GM19240 (cell line): ENCODE measurements at regions not wholly inside any gene's neighbourhood (a gene's known extent, or its start where the extent isn't known, plus 50 kb on each side); places are given as distances from the start of the nearest gene placed in this dataset.

Experiments
- DNase-seq: peaks from one replicate; pipeline ENCODE4 v3.0.0; 2011; ENCODE audit warnings: low spot score; ENCODE audit not compliant: insufficient read length

DNA sequence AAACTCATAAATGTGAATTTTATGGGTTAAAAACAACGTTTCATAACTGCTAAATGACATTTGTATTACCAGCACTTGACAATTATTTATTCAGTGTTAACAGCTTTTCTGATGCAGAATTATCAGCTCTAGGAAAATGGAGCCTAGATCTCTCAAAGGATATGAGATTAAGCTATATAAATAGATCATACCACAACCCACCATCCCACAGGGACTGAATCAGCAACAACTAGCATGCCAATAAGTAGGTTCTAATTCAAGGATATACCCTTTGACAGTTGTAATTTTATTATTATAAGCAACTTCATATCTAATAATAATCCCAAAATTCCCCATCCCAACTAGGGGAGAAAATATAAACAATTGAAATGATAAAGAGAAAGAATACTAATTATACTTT lies 275.4 kb upstream of the RGS18 start:
- no peak for DNase-seq

DNA sequence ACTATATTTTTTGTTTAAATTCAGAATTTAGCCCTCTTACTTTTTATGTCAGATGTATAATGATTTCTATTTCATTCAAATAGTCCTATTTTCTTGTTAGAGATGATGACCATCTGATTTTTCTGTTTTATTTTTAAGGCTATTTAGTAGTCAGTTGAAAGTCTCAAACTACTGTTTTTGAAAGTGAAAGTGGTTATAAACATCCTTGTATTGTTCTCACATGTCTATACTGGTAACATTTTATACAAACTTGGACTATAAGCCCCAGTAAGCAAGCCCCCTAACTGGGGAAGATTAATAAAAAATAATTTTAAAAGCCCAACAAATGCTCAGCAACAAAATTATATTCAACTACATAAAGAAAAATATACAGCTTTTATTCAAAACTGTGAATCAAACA lies 271.3 kb upstream of the RGS18 start:
- DNase-seq, result no peak

DNA sequence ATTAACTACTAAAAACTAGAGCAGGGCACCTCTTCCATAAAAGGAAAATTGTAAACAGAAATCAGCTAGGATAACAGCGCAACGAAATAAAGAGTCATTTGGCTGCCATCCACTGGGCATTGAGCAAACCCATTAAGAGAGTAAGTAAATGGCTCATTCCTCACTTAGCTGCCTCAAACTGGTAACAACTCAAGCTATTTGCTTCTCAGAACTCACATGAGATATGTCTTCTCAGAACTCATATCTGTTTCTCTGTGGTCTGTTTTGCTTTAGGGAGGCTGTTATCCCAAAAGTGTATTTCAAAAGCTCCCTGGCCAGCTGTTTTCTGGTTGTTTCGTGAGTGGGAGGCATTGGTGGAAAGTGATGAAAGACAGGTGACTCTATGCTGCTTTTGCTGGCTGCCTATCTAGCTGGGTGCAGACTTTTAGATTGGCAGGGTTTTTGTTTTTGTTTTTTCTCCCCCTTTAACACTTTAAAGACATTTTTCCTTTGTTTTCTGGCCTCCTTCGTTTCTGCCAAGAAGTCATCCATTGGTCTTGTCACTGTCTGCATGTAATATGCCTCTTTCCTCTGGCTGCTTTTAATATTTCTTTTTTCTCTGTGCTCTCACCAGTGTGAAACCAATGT lies 269.2 kb upstream of the RGS18 start:
- no peak for DNase-seq

- DNase-seq, result no peak
These were observed 268.6 kb upstream of the RGS18 start for GRCh38 chr1:191889623-191890003.

DNA sequence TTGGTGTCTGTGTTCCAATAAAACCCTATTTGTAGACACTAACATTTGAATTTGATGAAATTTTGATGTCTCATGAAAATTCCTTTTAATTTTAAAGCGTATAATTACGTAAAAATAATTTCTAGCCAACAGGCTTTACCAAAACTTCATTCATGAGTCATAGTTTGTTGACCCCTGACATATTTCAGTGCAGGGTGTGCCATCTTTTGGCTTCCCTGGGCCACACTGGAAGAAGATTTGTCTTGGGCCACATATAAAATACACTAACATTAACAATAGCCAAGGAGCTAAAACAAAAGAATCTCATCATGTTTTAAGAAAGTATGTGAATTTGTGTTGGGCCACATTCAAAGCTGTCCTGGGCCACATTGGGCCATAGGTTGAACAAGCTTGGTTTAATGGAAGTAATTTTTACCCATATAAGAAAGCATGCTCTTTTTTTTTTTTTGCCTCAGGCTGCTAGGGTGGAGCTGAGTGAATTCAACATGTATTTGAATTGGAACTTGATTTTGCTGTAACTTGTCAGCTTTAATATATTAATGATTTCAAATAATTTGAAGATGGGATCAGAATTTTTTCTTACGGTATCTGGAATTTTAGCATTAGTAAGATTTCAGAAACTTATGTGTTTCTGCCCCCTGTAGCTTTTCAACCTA lies 267.7 kb upstream of the RGS18 start:
- DNase-seq, result no peak

GRCh38 chr1:191892716-191893115 lies 265.5 kb upstream of the RGS18 start:
- no peak for DNase-seq

DNA sequence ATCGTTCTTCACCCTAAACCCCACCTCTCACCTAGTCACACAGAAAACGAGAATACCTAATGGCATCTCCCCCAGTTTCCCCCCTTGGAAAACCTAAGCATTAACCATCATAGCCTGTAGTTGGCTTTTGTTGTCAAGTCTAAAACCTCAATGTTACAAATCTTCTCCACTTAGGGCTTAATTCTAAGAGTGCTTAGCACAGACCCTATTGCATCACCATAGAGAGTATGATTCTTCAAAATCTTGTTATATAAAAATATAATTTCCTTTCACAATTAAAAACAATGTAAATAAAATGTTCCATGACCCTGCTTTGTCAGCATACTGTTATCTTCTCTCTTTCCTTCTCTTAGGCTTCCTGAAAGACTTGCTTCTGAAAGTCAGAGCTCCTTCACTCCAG lies 263.2 kb upstream of the RGS18 start:
- DNase-seq, result no peak

- DNase-seq, result no peak
These were observed 262.7 kb upstream of the RGS18 start for GRCh38 chr1:191895462-191896058.

DNA sequence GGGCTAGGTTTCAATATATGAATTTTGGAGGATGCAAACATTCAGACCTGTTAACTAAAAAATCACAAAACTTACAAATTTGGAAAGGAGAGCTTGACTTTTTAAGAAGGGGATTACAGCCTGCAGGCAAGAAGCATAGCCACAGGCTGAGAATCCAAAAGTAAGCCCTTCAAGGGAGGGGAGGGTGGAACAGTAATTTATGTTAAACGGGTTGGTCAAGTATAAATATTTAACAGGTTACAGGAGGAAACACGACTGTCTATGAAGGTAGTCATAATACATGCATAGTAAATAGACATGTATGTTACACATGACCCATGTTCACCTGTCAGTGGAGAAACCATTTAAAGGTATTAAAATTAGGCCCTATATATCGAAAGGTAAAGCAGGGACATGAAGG lies 261.1 kb upstream of the RGS18 start:
- DNase-seq, result no peak

GRCh38 chr1:191901651-191902050 lies 256.6 kb upstream of the RGS18 start:
- DNase-seq, result no peak

DNA sequence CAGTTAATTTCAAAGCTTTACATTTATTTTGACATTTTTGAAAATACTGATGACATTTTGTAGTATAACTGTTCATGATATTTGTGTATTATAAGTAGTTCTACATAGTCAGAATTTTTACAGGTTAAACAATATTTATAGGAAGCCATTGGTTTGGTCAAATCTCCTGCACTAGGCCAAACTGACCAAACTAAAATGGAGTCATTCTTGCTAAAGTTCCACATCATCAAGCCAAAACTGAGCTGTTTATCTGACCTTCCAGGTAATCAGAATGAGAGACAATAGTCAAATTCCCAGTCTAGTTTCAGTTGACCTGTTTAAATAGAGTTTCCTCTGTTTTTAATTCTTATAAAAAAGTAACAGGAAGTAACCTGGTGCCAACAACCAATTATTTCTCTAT lies 253.3 kb upstream of the RGS18 start:
- no peak for DNase-seq

DNA sequence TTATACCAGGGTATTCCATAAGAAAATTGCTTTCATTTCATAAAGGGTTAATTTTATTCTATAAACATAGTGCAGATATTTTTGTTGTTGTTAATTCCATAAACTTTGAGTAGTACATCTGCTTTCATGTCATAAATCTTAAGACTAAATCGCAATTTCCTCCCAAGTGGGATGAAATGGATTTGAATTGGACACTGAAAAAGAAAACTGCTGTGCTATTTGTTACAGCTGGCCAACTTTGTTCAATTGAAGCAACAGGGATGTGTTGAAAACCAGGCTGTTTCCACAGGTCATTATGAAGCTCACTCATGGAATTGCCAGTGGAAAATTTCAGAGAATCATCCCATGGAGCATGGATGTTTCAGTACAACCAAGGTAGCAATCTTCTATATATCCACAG lies 252.5 kb upstream of the RGS18 start:
- no peak for DNase-seq

- DNase-seq, result no peak
These were observed 251.1 kb upstream of the RGS18 start for GRCh38 chr1:191907121-191907520.

DNA sequence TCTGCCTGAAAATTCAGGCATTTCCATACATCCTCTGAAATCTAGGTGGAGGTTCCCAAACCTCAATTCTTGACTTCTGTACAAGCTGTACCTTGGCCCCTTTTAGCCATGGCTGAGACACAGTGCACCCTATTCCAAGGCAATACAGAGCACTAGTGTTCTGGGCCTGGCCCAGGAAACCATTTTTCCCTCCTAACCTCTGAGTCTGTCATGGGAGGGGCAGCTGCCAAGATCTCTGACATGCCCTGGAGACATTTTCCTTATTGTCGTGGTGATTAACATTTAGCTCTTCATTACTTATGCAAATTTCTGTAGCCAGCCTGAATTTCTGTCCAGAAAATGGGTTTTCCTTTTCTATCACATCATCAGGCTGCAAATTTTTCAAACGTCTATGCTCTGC lies 248.0 kb upstream of the RGS18 start:
- DNase-seq, result no peak

DNA sequence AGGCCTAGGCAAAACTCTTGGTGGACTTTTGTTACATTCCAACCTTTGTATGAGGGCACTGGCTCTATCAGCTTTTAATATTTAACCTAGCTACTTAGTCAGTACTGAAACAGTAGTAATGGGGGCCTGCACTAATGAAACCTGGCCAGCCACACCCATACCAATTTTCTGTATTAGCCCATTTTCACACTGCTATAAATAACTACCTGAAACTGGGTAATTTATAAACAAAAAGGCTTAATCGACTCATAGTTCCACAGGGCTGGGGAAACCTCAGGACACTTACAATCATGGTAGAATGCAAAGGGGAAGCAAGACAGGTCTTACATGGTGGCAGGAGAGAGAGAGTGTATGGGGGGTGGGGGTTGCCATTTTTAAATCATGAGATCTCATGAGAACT lies 245.7 kb upstream of the RGS18 start:
- no peak for DNase-seq

DNA sequence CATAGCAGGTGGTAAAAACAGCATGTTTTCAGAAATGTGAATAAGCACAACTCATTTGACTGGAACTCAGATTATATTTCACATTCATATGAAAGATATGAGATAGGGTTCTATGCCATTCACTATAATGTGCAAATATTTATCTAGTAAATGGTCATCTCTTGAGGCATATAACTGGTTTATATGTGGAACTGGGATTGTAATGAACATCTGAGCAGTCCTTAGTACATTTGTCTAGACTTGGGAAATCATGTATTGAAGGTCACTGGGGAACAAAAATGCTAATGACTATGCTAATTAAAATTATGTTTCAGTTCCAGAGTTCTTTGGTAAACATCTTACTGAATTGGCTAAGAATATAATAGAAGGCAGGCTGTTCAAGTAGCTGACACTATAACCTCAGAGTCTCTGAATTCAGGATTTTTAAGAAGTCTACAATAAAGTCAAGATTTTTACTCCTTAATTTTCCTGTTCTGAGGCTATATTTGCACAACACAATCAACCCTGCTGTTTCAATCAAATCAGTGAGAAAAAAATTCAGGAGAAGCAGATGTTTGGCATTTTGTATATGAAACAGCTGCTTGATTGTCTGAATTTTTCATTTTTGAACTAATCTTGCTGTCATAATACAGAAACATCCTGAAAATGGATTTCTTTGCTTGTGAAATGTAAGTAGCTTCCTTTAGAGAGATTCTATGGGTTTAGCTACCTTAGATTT lies 244.8 kb upstream of the RGS18 start:
- no peak for DNase-seq

DNA sequence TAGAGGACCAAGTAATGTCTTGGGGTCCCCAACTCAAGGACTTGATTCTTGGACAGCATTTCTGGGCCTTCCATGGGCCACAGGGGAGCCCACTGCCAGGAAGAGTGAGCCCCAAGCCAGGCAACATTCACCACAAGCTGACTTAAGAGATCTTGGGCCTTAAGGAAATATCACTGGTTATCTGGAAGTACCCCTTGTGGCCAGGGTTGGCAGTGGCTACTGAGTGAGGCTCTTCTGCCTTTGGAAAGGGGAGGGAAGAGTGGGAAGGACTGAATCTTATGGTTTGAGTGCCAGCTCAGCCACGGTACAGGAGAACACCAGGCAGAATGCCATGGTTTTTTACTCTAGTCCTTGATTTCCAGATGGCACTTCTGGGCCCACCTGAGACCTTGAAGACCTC lies 228.9 kb upstream of the RGS18 start:
- DNase-seq, result no peak

DNA sequence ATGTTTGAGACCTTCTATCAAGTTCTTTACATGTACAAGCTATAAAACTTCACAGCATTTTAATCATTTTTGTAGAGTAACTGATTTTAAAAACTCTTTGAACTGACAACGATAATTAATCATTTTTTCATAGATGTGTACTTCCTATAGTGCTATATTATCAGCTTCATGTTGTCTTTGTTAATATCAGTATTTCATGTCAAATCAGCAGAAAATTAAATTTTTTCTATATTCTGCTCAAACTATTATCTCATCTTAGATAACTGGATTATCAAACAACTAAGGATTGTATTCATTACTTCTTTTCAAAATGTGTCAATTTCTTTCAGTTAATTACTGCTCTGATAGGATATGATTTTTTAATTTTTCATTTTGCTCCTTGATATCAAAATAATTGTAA lies 214.6 kb upstream of the RGS18 start:
- DNase-seq, result no peak

GRCh38 chr1:191953526-191953925 lies 204.7 kb upstream of the RGS18 start:
- no peak for DNase-seq

- DNase-seq, result no peak
These were observed 198.4 kb upstream of the RGS18 start for GRCh38 chr1:191959856-191960255.

- no peak for DNase-seq
These were observed 195.0 kb upstream of the RGS18 start for GRCh38 chr1:191963286-191963685.

DNA sequence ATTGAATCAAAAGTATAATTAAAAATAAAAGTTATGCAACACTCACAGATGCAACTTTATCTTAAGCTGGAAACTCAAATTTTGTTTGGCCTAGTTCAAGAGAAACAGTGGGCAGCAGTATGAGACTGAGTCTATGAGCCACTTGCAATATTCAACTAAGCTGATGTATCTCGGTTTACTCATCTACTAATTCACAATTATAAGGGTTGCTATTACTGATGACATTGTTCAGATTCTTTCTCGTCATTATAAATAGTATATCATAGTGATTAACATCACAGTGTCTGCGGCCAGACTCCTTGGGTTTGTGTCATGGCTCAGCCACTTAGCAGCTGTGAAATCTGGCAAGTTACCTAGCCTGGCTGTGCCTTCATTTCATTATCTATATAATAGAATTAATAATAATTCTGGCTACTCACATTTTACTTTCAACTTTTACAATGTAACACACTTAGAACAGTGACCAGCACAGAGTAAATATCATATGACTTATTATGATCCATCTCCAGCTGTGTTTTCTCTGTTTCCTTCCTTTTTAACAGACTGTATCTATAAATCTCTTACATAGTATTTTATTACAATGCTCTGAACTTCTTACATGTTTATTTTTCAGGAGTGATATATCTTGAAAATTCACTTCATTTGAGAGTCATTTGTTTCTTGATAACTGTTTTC lies 194.3 kb upstream of the RGS18 start:
- no peak for DNase-seq
